ENCODE measurements at regions not wholly inside any gene's neighbourhood (a gene's known extent, or its start where the extent isn't known, plus 50 kb on each side); places are given as distances from the start of the nearest gene placed in this dataset.

- no peak for DNase-seq
- no peaks in the 10 kb centered on the region for H3K4me1 ChIP-seq
- no peaks in the 10 kb centered on the region for H3K9me3 ChIP-seq (replicated peaks)
- H3K27me3 ChIP-seq, result no peaks in the 10 kb centered on the region
- no peak overlapping the region for H3K4me3 ChIP-seq
- no peak overlapping the region for H3K27ac ChIP-seq
- no peaks in the 10 kb centered on the region for H3K36me3 ChIP-seq
Measured at GRCh38 chr2:104650405-104650996, 203.4 kb upstream of the POU3F3 start.

- Histone ChIP-seq H3K4me3 (no peak overlapping the region), H3K4me1 (no peaks in the 10 kb centered on the region), H3K9me3 (replicated peaks) (no peaks in the 10 kb centered on the region), H3K27me3 (no peaks in the 10 kb centered on the region), H3K36me3 (no peaks in the 10 kb centered on the region), H3K27ac (no peak overlapping the region)
- DNase-seq, result no peak
Measured at GRCh38 chr2:104654811-104655210, 199.1 kb upstream of the POU3F3 start.

- H3K4me3 ChIP-seq, result no peak overlapping the region
- 0 out of 2 replicates have a peak, but pooled peaks cover under 1% of the 10 kb centered on the region for H3K27me3 ChIP-seq
- no peaks in the 10 kb centered on the region for H3K4me1 ChIP-seq
- DNase-seq, result no peak
- no peak overlapping the region for H3K27ac ChIP-seq
- no peaks in the 10 kb centered on the region for H3K9me3 ChIP-seq (replicated peaks)
- no peaks in the 10 kb centered on the region for H3K36me3 ChIP-seq
Measured at GRCh38 chr2:104656571-104657163, 197.2 kb upstream of the POU3F3 start.

DNA sequence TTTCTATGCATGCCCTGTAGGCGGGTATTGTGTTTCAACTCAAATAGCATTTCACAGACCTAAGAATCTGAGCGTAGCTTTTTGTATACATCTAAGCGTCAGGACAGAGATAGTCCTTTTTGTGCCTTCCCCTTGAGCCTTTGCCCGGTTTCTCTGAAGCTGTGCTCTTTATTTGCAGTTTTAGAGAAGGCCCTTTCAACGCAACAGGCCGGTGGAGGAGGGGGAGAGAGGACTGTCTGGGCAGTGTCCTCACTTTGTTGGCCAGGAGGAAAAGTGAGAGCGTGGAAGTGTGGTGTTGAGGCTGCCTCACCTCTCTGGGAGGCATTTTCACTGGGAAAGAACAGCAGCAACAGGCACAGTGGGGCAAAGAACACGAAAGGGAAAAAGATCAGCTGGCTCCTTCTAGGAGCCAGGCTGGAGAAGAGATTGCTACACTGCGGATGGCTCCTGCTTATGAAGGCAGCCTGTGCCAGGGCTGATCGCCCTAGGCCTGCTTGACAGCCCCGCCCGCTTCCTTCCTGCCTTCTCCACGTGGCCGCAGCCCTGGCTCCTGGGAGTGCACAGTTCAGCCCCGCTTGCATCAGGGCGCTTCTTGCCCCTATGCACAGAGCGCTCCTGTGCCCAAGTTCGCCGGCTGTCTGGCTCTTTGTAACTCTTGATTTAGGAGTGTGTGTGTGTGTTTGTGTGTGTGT, 195.6 kb upstream of the POU3F3 start:
- H3K4me3 ChIP-seq, result no peak overlapping the region
- H3K27ac ChIP-seq, result no peak overlapping the region
- H3K9me3 ChIP-seq (replicated peaks), result no peaks in the 10 kb centered on the region
- no peaks in the 10 kb centered on the region for H3K4me1 ChIP-seq
- no peaks in the 10 kb centered on the region for H3K36me3 ChIP-seq
- no peak for DNase-seq
- peaks cover 7% of the 10 kb centered on the region; the same call in 1 of the 2 replicates for H3K27me3 ChIP-seq

- Histone ChIP-seq H3K27me3 (peaks cover 7% of the 10 kb centered on the region; the same call in 1 of the 2 replicates), H3K27ac (no peak overlapping the region), H3K4me3 (no peak overlapping the region), H3K36me3 (no peaks in the 10 kb centered on the region), H3K9me3 (replicated peaks) (no peaks in the 10 kb centered on the region), H3K4me1 (no peaks in the 10 kb centered on the region)
- no peak for DNase-seq
Measured at GRCh38 chr2:104658904-104659591, 194.9 kb upstream of the POU3F3 start.

DNA sequence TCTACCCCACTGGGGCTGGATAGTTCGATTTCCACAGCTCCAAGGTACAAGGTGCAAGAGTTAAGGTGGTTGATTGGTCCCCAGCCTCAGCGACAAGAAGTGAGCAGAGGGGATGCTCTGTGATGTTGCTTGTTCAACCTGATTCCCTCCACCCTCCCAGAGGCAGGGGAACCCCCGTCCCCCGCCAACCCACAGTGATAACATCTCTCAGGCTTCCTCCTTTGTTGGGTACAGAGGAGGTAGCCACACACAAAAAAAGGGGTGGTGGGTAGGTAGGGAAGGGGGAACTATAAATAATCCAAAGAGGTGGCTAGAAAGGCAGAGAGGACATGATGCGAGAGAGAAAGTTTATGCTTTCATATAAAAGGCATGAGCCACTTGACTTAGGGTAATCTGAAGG, 192.9 kb upstream of the POU3F3 start:
- Histone ChIP-seq H3K4me3 (no peak overlapping the region), H3K27me3 (peaks cover 7% of the 10 kb centered on the region; the same call in 1 of the 2 replicates), H3K27ac (no peak overlapping the region), H3K36me3 (no peaks in the 10 kb centered on the region), H3K4me1 (no peaks in the 10 kb centered on the region), H3K9me3 (replicated peaks) (no peaks in the 10 kb centered on the region)
- no peak for DNase-seq

DNA sequence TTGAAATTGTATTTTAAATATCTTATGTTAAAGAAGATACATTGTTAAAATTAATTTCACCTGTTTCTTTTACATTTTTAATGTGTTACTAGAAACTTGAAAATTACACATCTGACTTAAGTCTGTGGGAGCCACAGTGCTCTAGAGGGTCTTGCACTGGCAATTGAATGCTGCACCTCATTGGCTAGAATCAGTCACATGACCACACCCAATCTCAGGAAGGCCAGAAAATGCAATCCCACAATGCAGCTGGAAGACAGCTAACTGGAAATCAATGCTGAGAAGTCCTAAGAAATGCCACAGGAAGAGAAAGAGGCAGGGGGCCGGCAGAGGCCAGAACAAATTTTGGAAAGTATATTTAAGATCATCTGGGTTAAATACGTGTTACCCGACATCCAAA, 189.2 kb upstream of the POU3F3 start:
- DNase-seq, result peak in 1 of 2 experiments; percentile 12
- Histone ChIP-seq H3K27me3 (peaks cover 12% of the 10 kb centered on the region; the same call in 1 of the 2 replicates), H3K36me3 (no peaks in the 10 kb centered on the region), H3K27ac (no peak overlapping the region), H3K9me3 (replicated peaks) (no peaks in the 10 kb centered on the region), H3K4me1 (no peaks in the 10 kb centered on the region), H3K4me3 (no peak overlapping the region)

DNA sequence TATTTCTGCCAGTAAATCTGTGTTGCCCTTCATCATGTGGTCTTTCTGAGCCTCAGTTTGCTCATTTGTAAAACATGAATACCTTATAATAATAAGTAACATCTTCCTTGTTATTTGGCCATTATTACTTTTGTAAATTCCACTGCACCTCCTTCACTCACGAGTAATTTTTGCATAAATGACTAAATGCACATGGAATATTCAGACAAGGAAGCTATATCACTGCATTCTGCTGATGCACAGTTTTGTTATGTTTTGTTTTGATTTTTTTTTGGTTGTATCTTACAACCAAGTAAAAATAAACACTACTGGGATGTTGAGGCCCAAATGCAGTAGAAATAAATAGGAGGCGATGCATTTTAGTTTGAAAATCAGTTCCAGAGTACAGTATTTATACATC, 185.3 kb upstream of the POU3F3 start:
- H3K4me3 ChIP-seq, result no peak overlapping the region

GRCh38 chr2:104673225-104673624, 180.7 kb upstream of the POU3F3 start:
- no peak overlapping the region for H3K4me3 ChIP-seq
- no peak for DNase-seq
- no peak overlapping the region for H3K27ac ChIP-seq
- H3K9me3 ChIP-seq (replicated peaks), result no peaks in the 10 kb centered on the region
- H3K36me3 ChIP-seq, result no peaks in the 10 kb centered on the region
- no peaks in the 10 kb centered on the region for H3K4me1 ChIP-seq
- no peaks in the 10 kb centered on the region for H3K27me3 ChIP-seq

More for the DNA sequence above, 185.3 kb upstream of the POU3F3 start:
- DNase-seq, result no peak
- Histone ChIP-seq H3K27me3 (0 out of 2 replicates have a peak, but pooled peaks cover 5% of the 10 kb centered on the region), H3K4me1 (no peaks in the 10 kb centered on the region), H3K9me3 (replicated peaks) (no peaks in the 10 kb centered on the region), H3K27ac (no peak overlapping the region), H3K36me3 (no peaks in the 10 kb centered on the region)

DNA sequence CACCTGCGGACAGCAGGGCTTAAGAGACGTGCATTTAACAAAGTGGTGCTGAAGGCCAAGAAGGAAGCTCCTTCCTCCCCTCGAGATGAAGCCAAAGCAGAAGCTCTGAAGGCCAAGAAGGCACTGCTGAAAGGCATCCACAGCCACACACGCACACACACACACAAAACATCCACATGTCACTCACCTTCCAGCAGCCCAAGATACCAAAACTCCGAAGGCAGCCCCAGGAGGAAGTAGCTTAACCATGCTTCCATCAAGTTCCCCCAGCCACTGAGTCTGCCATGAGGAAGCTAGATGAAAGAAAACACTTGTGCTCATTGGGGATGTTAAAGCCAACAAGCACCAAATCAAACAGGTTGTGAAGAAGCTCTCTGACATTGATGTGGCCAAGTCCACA, 175.7 kb upstream of the POU3F3 start:
- no peaks in the 10 kb centered on the region for H3K36me3 ChIP-seq
- no peaks in the 10 kb centered on the region for H3K27me3 ChIP-seq
- DNase-seq, result no peak
- H3K9me3 ChIP-seq (replicated peaks), result no peaks in the 10 kb centered on the region
- H3K27ac ChIP-seq, result no peak overlapping the region
- H3K4me3 ChIP-seq, result no peak overlapping the region
- H3K4me1 ChIP-seq, result no peaks in the 10 kb centered on the region

DNA sequence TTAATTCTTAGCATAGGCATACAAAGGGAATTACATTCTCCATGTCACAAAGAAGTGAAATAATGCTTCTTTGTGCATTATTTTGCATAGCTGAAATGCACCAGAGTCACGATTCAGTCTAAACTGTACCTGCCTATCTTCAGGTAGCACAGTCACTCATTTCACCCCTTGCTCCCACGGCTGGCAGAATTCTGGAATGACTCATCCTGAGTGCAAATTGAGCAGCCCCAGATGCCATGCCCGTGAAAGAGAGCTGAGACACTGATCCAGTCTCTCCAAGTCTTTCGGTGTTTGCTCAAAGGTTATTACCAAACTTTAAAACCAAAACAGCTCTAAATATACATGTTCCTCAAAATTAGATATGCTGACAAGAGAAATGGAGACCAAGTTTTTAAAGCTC, 168.3 kb upstream of the POU3F3 start:
- Histone ChIP-seq H3K4me1 (peaks cover 8% of the 10 kb centered on the region; the same call in 1 of the 2 replicates), H3K9me3 (replicated peaks) (no peaks in the 10 kb centered on the region), H3K4me3 (no peak overlapping the region), H3K27me3 (no peaks in the 10 kb centered on the region), H3K36me3 (no peaks in the 10 kb centered on the region), H3K27ac (no peak overlapping the region)
- no peak for DNase-seq

- Histone ChIP-seq H3K36me3 (no peaks in the 10 kb centered on the region), H3K4me1 (peaks cover 8% of the 10 kb centered on the region; the same call in 1 of the 2 replicates), H3K4me3 (no peak overlapping the region), H3K27me3 (no peaks in the 10 kb centered on the region), H3K9me3 (replicated peaks) (no peaks in the 10 kb centered on the region), H3K27ac (no peak overlapping the region)
- no peak for DNase-seq
Measured at GRCh38 chr2:104687147-104687546, 166.8 kb upstream of the POU3F3 start.

DNA sequence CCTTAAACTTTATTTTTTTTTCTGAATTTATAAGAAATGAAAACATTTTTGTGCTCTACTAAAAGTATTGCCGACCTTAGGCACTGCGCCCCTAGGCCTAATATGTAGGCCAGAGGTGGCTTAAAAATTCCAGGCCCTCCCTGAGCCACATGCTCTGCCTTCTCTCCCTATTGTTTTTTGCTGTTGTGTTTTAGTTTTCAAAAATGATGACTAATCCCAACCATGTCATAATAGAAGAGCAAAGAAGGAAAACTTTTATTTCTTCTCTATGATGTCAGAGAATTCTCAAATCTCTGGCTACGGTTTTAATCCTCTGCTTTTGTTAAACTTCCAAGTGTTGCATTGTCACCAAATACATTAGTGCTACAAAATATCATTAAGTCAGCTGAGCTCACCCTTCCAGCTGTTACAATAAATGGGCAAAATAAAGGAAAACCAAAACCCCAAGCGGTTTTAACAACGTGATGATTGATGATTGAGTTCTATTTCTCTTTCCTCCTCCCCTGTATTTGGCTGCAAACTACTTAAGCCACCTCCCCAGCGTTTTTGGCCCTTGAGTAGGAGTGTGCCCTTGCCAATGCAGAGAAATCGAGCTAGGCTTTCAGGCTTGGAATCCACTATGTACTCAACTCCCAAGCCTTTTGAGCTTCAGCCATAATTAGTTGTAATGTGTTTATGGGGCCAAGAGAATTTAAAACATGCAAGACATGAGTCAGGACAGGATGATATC, 163.5 kb upstream of the POU3F3 start:
- DNase-seq, result peak in 1 of 2 experiments; percentile 25
- peaks cover 8% of the 10 kb centered on the region; the same call in 1 of the 2 replicates for H3K4me1 ChIP-seq

GRCh38 chr2:104698276-104698675, 155.6 kb upstream of the POU3F3 start:
- H3K4me3 ChIP-seq, result no peak overlapping the region
- no peaks in the 10 kb centered on the region for H3K9me3 ChIP-seq (replicated peaks)
- DNase-seq, result no peak
- H3K27ac ChIP-seq, result no peak overlapping the region
- H3K4me1 ChIP-seq, result no peaks in the 10 kb centered on the region
- H3K36me3 ChIP-seq, result no peaks in the 10 kb centered on the region
- H3K27me3 ChIP-seq, result no peaks in the 10 kb centered on the region

More for the DNA sequence above, 163.5 kb upstream of the POU3F3 start:
- peaks cover 4% of the 10 kb centered on the region; the same call in 1 of the 2 replicates for H3K27me3 ChIP-seq
- H3K27ac ChIP-seq, result no peak overlapping the region
- no peak overlapping the region for H3K4me3 ChIP-seq
- H3K9me3 ChIP-seq (replicated peaks), result no peaks in the 10 kb centered on the region
- H3K36me3 ChIP-seq, result no peaks in the 10 kb centered on the region
